Keratinocyte (primary cell): ENCODE measurements at regions not wholly inside any gene's neighbourhood (a gene's known extent, or its start where the extent isn't known, plus 50 kb on each side); places are given as distances from the start of the nearest gene placed in this dataset.

Experiments
- CTCF ChIP-seq, 3 experiments: IDR thresholded peaks in 1 of 3; conservative IDR thresholded peaks in 1 of 3; optimal IDR thresholded peaks in 1 of 3; 2 replicates in 2 of 3; 3 replicates in 1 of 3; pipeline versions ENCODE3 to v1.5.1; 2011; ENCODE audit warnings: low read length in 3 of 3, mild to moderate bottlenecking in 3 of 3, moderate library complexity in 2 of 3, control low read depth in 1 of 3, inconsistent platforms in 1 of 3; ENCODE audit not compliant: insufficient read depth in 2 of 3; ENCODE audit errors: extremely low read depth in 1 of 3
- EZH2 ChIP-seq: IDR thresholded peaks from one replicate; pipeline ENCODE4 v1.6.1; 2012; ENCODE audit warnings: inconsistent platforms, mild to moderate bottlenecking, low read length, moderate library complexity

- TF ChIP-seq CTCF (optimal IDR thresholded peaks at IDR 0.05 in 1 of 3, IDR thresholded peaks at IDR 0.05 in 1 of 3, conservative IDR thresholded peaks at IDR 0.05 in 1 of 3; ENCODE audit: extremely low read depth in 1 of 3, insufficient read depth in 2 of 3, low read length in 3 of 3) (no peak), EZH2 (no peak)
Measured at GRCh38 chr6:54535568-54535967, 227.3 kb downstream of the TINAG start.
